ENCODE measurements at regions not wholly inside any gene's neighbourhood (a gene's known extent, or its start where the extent isn't known, plus 50 kb on each side); places are given as distances from the start of the nearest gene placed in this dataset.

GRCh38 chr4:81621490-81621889 is 149.8 kb upstream of the RASGEF1B start:
- no peak for TF ChIP-seq CTCF (IDR thresholded peaks at IDR 0.05; ENCODE audit: borderline replicate concordance)
- intact Hi-C loops (cut with micrococcal nuclease): loop anchor here (10.0 kb wide), 1 partner anchor 157 kb away; no protein-coding TSS in a partner anchor
- H3K4me1 ChIP-seq: no peaks in the 10 kb centered on the region
- no peaks in the 10 kb centered on the region for H3K27me3 ChIP-seq (ENCODE audit: low read depth)
- no peaks in the 10 kb centered on the region for H3K9me3 ChIP-seq (replicated peaks)
- DNase-seq: no peak
- no peak overlapping the region for H3K4me3 ChIP-seq
- no peaks in the 10 kb centered on the region for H3K36me3 ChIP-seq
- no peak overlapping the region for H3K27ac ChIP-seq (replicated peaks)

GRCh38 chr4:81620442-81620841 is 148.7 kb upstream of the RASGEF1B start:
- H3K27ac ChIP-seq (replicated peaks): no peak overlapping the region
- no peaks in the 10 kb centered on the region for H3K27me3 ChIP-seq (ENCODE audit: low read depth)
- intact Hi-C loops (cut with micrococcal nuclease): loop anchor here (10.0 kb wide), 1 partner anchor 156 kb away; no protein-coding TSS in a partner anchor
- no peak for TF ChIP-seq CTCF (IDR thresholded peaks at IDR 0.05; ENCODE audit: borderline replicate concordance)
- no peaks in the 10 kb centered on the region for H3K9me3 ChIP-seq (replicated peaks)
- no peak for DNase-seq
- no peak overlapping the region for H3K4me3 ChIP-seq
- no peaks in the 10 kb centered on the region for H3K4me1 ChIP-seq
- H3K36me3 ChIP-seq: no peaks in the 10 kb centered on the region

- intact Hi-C loops (cut with micrococcal nuclease): no loop called here
These were observed 145.8 kb upstream of the RASGEF1B start for GRCh38 chr4:81617545-81617944.

GRCh38 chr4:81611221-81611620 is 139.5 kb upstream of the RASGEF1B start:
- Histone ChIP-seq H3K36me3 (no peaks in the 10 kb centered on the region), H3K4me3 (no peak overlapping the region), H3K4me1 (peaks cover 11% of the 10 kb centered on the region), H3K27me3 (ENCODE audit: low read depth) (no peaks in the 10 kb centered on the region), H3K9me3 (replicated peaks) (no peaks in the 10 kb centered on the region), H3K27ac (replicated peaks) (no peak overlapping the region)
- DNase-seq: no peak
- intact Hi-C loops (cut with micrococcal nuclease): no loop called here
- no peak for TF ChIP-seq CTCF (IDR thresholded peaks at IDR 0.05; ENCODE audit: borderline replicate concordance)

More at GRCh38 chr4:81617545-81617944, 145.8 kb upstream of the RASGEF1B start:
- Histone ChIP-seq H3K4me3 (no peak overlapping the region), H3K36me3 (no peaks in the 10 kb centered on the region), H3K27me3 (ENCODE audit: low read depth) (no peaks in the 10 kb centered on the region), H3K4me1 (no peaks in the 10 kb centered on the region), H3K27ac (replicated peaks) (no peak overlapping the region), H3K9me3 (replicated peaks) (no peaks in the 10 kb centered on the region)
- no peak for TF ChIP-seq CTCF (IDR thresholded peaks at IDR 0.05; ENCODE audit: borderline replicate concordance)
- DNase-seq: no peak

GRCh38 chr4:81609844-81610243 is 138.1 kb upstream of the RASGEF1B start:
- Histone ChIP-seq H3K27me3 (ENCODE audit: low read depth) (no peaks in the 10 kb centered on the region), H3K4me3 (no peak overlapping the region), H3K4me1 (peaks cover 12% of the 10 kb centered on the region), H3K27ac (replicated peaks) (no peak overlapping the region), H3K36me3 (no peaks in the 10 kb centered on the region), H3K9me3 (replicated peaks) (no peaks in the 10 kb centered on the region)
- no peak for DNase-seq
- intact Hi-C loops (cut with micrococcal nuclease): no loop called here
- no peak for TF ChIP-seq CTCF (IDR thresholded peaks at IDR 0.05; ENCODE audit: borderline replicate concordance)

- no peak for DNase-seq
- Histone ChIP-seq H3K27ac (replicated peaks) (no peak overlapping the region), H3K9me3 (replicated peaks) (no peaks in the 10 kb centered on the region), H3K27me3 (ENCODE audit: low read depth) (no peaks in the 10 kb centered on the region), H3K4me1 (peaks cover 12% of the 10 kb centered on the region), H3K36me3 (no peaks in the 10 kb centered on the region), H3K4me3 (no peak overlapping the region)
- intact Hi-C loops (cut with micrococcal nuclease): no loop called here
- TF ChIP-seq CTCF (IDR thresholded peaks at IDR 0.05; ENCODE audit: borderline replicate concordance): no peak
These were observed 136.2 kb upstream of the RASGEF1B start for GRCh38 chr4:81607950-81608349.
